OCI-LY1 (cell line): ENCODE measurements at regions not wholly inside any gene's neighbourhood (a gene's known extent, or its start where the extent isn't known, plus 50 kb on each side); places are given as distances from the start of the nearest gene placed in this dataset.

Experiments used
- H2AFZ ChIP-seq: fragments of 200-600 bp; sonication (generic), shearing (Covaris generic); 2 replicates; pipeline ENCODE4 v1.6.0; 2014; ENCODE audit warnings: antibody characterized with exemption, mild to moderate bottlenecking, low read length
- H3F3A ChIP-seq: fragments of 200-600 bp; sonication (generic), shearing (Covaris generic); 2 replicates; pipeline ENCODE4 v1.6.0; 2014; ENCODE audit warnings: mild to moderate bottlenecking, antibody characterized with exemption, low read length, moderate library complexity; ENCODE audit not compliant: insufficient read depth
- H3K27ac ChIP-seq: fragments of 200-600 bp; sonication (generic); 2 replicates; pipeline ENCODE4 v1.5.1; 2014; ENCODE audit warnings: low read length, mixed run types, mild to moderate bottlenecking, low read depth; ENCODE audit not compliant: poor library complexity, severe bottlenecking
- H3K27me3 ChIP-seq: fragments of 200-600 bp; sonication (generic); 2 replicates; pipeline ENCODE4 v1.6.0; 2014; ENCODE audit warnings: antibody characterized with exemption, mild to moderate bottlenecking, low read length, moderate library complexity; ENCODE audit not compliant: insufficient read depth
- H3K36me3 ChIP-seq: fragments of 200-600 bp; sonication (generic); 2 replicates; pipeline ENCODE4 v1.6.1; 2014; ENCODE audit warnings: mild to moderate bottlenecking, antibody characterized with exemption, low read length, moderate library complexity, mixed read lengths; ENCODE audit not compliant: insufficient read depth
- H3K4me1 ChIP-seq: fragments of 200-600 bp; sonication (generic); 2 replicates; pipeline ENCODE4 v1.5.1; 2014; ENCODE audit warnings: mild to moderate bottlenecking, low read length, moderate library complexity; ENCODE audit not compliant: insufficient read depth, severe bottlenecking
- H3K4me2 ChIP-seq: fragments of 200-600 bp; sonication (generic), shearing (Covaris generic); 2 replicates; pipeline ENCODE4 v1.6.1; 2014; ENCODE audit warnings: low read length
- H3K4me3 ChIP-seq: fragments of 200-600 bp; sonication (generic); 2 replicates; pipeline ENCODE4 v1.5.1; 2014; ENCODE audit warnings: low read length, low read depth, mild to moderate bottlenecking, mixed read lengths; ENCODE audit not compliant: poor library complexity, severe bottlenecking
- H3K79me2 ChIP-seq: fragments of 200-600 bp; shearing (Covaris generic); 2 replicates; pipeline ENCODE4 v1.6.1; 2016; ENCODE audit warnings: mixed run types, low read length, mixed read lengths; ENCODE audit not compliant: insufficient read depth
- H3K9ac ChIP-seq: fragments of 200-600 bp; sonication (generic), shearing (Covaris generic); 2 replicates; pipeline ENCODE4 v1.6.1; 2014; ENCODE audit warnings: mild to moderate bottlenecking, low read length, mixed read lengths
- H3K9me2 ChIP-seq: fragments of 200-600 bp; sonication (generic), shearing (Covaris generic); 2 replicates; pipeline ENCODE4 v1.6.1; 2014; ENCODE audit warnings: low read depth, mild to moderate bottlenecking, low read length, mixed read lengths
- H3K9me3 ChIP-seq: fragments of 200-600 bp; shearing (Covaris generic); 2 replicates; pipeline ENCODE4 v1.6.1; 2014; ENCODE audit warnings: low read length, mixed read lengths
- H4K20me1 ChIP-seq: fragments of 200-600 bp; sonication (generic), shearing (Covaris generic); 2 replicates; pipeline ENCODE4 v1.6.0; 2016; ENCODE audit warnings: mild to moderate bottlenecking, low read length; ENCODE audit not compliant: insufficient read depth
- EZH2 ChIP-seq: fragments of 200-600 bp; sonication (generic), shearing (Covaris generic); IDR thresholded peaks from 2 replicates; pipeline ENCODE4 v1.8.0; 2017; ENCODE audit warnings: borderline replicate concordance, mixed run types, mild to moderate bottlenecking, antibody characterized with exemption, low read length, moderate library complexity, mixed read lengths
- TF ChIP-seq, protein P1 (sequence below): fragments of 200-600 bp; sonication (generic), shearing (Covaris generic); IDR thresholded peaks from 2 replicates; pipeline ENCODE4 v1.5.1; 2017; ENCODE audit warnings: mild to moderate bottlenecking, antibody characterized with exemption, low read length, moderate library complexity, mixed read lengths

DNA sequence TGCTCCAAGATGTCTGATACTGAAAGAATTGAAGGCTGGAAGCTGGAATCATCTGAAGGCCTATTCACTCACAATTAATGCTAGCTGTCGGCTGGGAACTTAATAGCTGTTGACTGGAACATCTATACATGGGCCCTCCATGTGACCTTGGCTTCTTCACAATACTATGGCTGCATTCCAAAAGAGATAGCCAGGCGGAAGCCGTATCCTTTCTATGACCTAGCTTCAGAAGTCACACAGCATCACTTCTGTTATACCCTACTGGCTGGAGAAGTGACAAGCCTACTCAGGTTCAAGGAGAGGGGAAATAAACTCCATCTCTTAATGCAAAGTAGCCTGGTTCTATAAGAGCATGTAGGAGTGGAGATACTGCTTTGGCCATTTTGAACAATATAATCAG is 50.9 kb upstream of the SPRED1 start:
- H3K4me2 ChIP-seq: no peak overlapping the region
- H3K9ac ChIP-seq: no peak overlapping the region
- H3K27me3 ChIP-seq: no peaks in the 10 kb centered on the region
- H3K4me3 ChIP-seq: no peak overlapping the region
- no peaks in the 10 kb centered on the region for H3K9me2 ChIP-seq
- no peaks in the 10 kb centered on the region for H4K20me1 ChIP-seq
- no peaks in the 10 kb centered on the region for H3K79me2 ChIP-seq
- H3K36me3 ChIP-seq: no peaks in the 10 kb centered on the region
- no peaks in the 10 kb centered on the region for H3K9me3 ChIP-seq
- TF ChIP-seq, protein P1, sequence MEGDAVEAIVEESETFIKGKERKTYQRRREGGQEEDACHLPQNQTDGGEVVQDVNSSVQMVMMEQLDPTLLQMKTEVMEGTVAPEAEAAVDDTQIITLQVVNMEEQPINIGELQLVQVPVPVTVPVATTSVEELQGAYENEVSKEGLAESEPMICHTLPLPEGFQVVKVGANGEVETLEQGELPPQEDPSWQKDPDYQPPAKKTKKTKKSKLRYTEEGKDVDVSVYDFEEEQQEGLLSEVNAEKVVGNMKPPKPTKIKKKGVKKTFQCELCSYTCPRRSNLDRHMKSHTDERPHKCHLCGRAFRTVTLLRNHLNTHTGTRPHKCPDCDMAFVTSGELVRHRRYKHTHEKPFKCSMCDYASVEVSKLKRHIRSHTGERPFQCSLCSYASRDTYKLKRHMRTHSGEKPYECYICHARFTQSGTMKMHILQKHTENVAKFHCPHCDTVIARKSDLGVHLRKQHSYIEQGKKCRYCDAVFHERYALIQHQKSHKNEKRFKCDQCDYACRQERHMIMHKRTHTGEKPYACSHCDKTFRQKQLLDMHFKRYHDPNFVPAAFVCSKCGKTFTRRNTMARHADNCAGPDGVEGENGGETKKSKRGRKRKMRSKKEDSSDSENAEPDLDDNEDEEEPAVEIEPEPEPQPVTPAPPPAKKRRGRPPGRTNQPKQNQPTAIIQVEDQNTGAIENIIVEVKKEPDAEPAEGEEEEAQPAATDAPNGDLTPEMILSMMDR: no peak
- no peak for TF ChIP-seq EZH2
- H2AFZ ChIP-seq: no peak overlapping the region
- no peaks in the 10 kb centered on the region for H3F3A ChIP-seq
- no peak overlapping the region for H3K27ac ChIP-seq
- no peaks in the 10 kb centered on the region for H3K4me1 ChIP-seq

- Histone ChIP-seq H3K9me2 (no peaks in the 10 kb centered on the region), H4K20me1 (no peaks in the 10 kb centered on the region), H3K36me3 (no peaks in the 10 kb centered on the region), H3K27ac (no peak overlapping the region), H3K27me3 (no peaks in the 10 kb centered on the region), H3K4me1 (no peaks in the 10 kb centered on the region), H3K4me3 (no peak overlapping the region), H3K9me3 (no peaks in the 10 kb centered on the region), H3K4me2 (no peak overlapping the region), H2AFZ (no peak overlapping the region), H3F3A (no peaks in the 10 kb centered on the region), H3K9ac (no peak overlapping the region), H3K79me2 (no peaks in the 10 kb centered on the region)
- TF ChIP-seq, protein P1: no peak
- no peak for TF ChIP-seq EZH2
These were observed 50.3 kb upstream of the SPRED1 start for GRCh38 chr15:38202361-38202760.
